ENCODE measurements at regions not wholly inside any gene's neighbourhood (a gene's known extent, or its start where the extent isn't known, plus 50 kb on each side); places are given as distances from the start of the nearest gene placed in this dataset.
A peak's percentile ranks its signal among the peaks of the same experiment; 100 is the strongest.

DNA sequence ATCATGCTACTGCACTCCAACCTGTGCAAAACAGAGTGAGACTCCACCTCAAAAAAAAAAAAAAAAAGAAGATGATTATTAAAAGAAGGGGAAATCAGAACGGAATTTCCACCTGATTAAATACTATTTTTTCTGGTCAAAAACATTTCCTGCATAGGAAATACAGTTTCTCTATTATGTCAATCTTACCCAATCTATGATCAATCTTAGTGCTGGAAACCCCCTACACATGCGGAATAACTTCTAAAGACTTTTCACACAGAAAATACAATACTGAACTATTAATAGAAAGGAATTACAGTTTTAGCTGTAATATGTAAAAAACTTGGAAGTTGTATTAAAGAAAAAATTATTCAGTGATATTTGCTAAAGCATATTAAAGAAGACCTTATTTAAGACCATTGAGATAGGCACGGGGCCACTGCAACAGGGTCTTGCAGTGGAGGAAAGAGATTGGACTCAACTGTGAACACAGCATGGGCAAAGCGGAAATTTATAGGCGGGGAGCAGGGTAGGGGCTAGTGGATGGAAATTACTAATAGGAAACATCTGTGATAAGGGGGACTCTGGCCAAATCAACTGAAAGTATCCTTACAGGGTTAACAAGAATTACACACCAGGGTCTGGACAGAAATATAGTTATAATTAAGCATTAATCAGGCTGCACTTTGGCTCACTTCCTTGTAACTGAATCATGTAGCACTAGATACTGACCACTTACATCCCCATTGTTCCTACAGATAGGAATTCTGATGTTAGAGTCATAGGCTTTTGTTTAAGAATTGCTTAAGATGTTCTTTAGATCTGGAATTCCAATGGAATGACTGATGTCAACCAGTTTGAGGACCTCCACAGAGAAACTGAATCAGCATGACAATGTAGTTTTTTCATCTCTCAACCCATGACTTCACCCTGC lies 411.5 kb upstream of the DDI1 start:
- DNase-seq (ENCODE audit: low read depth), result peak; percentile 94

- no peak for DNase-seq (ENCODE audit: low read depth)
These were observed 410.8 kb upstream of the DDI1 start for GRCh38 chr11:103625624-103625965.

DNA sequence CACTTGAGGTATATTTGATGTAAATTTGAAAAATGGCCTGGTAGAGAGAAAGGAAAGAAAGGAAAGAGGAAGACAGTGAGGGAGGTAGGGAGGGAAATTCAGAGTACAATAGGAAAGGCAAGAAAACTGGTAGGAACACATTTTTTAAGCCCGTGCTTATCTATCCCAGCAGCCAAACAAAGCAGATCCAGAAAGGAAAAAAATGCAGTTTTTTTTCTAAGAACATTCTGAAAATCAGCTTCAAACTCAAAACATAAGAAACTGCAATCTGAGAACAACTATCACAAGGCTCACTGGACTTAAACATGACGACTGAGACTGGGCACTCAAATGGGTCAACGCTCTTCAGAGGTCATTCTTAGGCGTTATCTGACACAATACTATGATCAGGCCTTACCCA lies 408.3 kb upstream of the DDI1 start:
- no peak for DNase-seq (ENCODE audit: low read depth)

DNA sequence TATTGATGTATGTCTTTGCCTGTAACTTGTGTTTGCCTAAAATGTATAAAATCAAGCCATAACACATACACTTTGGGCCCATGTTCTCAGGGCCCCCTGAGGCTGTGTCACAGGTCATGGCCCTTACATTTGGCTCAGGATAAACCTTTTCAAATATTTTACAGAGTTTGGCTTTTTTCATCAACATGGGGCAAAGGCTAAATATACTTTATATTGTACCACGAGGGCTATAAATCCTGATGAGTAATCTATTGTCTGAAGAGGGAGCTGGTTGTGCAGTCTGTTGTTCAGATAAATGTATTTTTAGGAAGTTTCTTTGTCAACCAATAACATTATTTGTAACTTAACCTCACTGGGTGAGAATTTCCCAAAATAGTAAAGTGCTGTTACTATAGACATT lies 404.6 kb upstream of the DDI1 start:
- DNase-seq (ENCODE audit: low read depth), result no peak

GRCh38 chr11:103633068-103633788 lies 403.2 kb upstream of the DDI1 start:
- DNase-seq (ENCODE audit: low read depth), result peak; percentile 96

GRCh38 chr11:103633819-103634590 lies 402.4 kb upstream of the DDI1 start:
- DNase-seq (ENCODE audit: low read depth), result no peak

DNA sequence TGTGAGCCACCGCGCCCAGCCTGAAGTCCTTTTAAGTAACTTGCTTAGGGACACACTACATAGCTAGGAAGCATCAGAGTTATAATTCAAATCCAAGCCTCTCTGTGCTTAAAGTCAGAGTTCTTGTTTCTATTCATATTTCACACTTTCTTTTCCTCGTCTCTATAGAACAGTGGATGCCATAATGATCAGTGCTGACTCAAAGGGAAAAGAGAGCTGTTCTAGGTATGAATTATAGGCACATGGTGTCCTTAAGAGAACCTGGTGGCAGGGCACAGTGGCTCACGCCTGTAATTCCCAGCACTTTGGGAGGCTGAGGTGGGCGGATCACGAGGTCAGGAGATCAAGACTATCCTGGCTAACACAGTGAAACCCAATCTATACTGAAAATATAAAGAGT lies 400.2 kb upstream of the DDI1 start:
- no peak for DNase-seq (ENCODE audit: low read depth)

DNA sequence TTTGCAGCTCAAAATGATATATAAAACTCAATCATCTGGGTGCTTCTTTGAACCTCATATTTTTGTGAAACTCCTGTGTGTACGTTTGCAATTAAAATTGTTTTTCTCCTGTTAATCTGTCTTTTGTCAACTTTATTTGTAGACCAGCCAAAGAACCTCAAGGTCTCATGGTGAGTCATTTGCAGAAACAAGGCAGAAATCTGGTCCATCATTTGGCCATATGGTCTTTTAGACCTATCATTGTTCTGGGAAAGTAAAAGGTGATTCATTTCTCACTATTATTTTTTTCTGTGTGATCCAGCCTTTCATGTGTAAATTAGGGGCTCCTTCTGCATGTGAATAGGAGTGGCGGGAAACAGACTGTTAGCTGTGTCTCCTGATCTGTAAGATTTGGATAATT lies 399.1 kb upstream of the DDI1 start:
- peak; percentile 70 for DNase-seq (ENCODE audit: low read depth)

- DNase-seq (ENCODE audit: low read depth), result no peak
These were observed 398.6 kb upstream of the DDI1 start for GRCh38 chr11:103637831-103638230.

DNA sequence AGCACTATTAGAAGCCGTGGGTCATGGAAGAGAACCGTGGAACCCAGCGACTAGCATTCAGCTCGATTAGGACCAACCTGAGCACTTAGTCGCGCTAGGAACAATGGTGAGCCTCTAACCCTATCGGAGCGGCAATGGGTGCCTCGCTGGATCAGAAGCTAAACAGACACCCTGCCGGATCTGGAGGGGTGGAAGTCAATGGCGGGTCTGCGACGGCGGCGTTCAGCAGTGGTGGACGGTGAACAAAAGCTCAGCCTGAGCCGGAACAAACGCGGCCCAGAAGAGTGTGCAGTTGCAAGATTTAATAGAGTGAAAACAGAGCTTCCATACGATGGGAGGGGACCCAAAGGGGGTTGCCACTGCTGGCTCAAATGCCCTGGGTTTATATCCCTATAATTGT lies 391.8 kb upstream of the DDI1 start:
- no peak for DNase-seq (ENCODE audit: low read depth)

GRCh38 chr11:103648054-103648453 lies 388.4 kb upstream of the DDI1 start:
- DNase-seq (ENCODE audit: low read depth), result no peak

- DNase-seq (ENCODE audit: low read depth), result peak; percentile 78
These were observed 387.6 kb upstream of the DDI1 start for GRCh38 chr11:103648670-103649400.

DNA sequence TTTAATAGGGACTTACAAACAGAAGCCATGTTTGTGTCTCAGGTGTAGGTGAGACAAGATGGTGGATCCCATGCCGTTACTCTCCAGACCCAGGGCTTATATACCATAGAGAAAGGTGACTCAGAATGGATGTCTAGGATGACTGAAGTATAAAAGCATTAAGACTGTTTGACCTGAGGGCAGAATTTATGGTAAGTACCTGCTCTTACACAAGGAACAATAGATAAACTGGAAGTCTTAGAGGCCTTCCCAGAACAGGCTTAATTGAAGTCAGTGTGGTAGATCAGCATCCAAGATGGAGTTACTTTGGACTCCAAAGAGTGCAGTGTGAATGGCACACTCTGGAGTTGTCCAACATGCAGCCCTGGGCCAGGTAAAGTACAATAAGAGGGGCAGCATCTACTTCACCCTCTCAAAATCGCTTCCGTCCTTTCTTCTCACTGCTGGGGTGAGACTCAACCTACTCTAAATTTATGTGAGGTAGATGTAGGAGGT lies 387.0 kb upstream of the DDI1 start:
- no peak for DNase-seq (ENCODE audit: low read depth)

DNA sequence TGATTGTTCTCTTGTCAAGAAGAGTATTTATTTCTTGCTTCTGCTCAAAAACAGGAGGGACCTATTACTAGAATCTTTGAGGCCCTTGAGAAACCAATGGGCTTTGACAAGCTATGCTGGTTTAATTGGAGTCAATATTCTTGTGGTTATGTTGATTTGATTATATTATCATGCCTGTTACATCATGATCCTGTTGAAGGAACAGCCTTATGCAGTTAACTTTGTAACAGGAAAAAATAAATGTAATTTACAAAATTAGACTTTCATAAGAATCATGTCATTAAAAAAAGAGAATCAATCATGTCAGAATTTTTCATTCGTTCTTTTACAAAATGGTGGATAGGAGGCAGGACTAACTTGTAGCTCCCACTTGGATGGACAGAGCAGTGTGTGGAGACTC lies 386.1 kb upstream of the DDI1 start:
- DNase-seq (ENCODE audit: low read depth), result no peak

DNA sequence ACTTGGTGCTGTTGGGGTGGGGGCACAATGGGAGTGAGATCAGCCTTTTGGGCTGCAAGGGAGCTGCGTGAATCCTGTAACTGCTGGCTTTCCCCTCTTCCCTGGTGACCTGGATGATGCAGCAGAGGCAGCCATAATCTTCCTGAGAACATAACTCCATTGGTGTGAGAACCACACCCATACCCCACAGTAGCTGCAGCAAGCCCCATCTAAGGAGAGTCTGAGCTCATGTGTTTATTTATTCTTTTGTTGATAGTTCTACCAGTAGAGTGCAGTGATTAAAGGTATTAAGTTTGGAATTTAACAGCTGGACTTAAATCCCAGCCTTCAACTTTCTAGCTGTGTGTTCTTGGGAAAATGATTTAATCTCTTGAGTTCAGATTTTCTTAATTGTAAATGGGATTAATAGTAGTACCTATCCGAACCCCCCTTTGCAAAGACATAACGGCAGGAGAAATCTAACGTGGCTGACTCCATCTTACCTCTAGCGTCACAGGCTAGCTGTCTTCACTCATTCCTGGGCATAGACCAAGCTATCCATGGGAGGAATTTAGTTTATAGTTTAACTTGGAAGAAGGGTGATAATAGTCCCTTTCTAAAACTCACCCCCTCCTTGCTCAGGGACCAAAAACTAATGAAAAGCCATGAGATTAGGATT lies 385.0 kb upstream of the DDI1 start:
- DNase-seq (ENCODE audit: low read depth), result no peak

DNA sequence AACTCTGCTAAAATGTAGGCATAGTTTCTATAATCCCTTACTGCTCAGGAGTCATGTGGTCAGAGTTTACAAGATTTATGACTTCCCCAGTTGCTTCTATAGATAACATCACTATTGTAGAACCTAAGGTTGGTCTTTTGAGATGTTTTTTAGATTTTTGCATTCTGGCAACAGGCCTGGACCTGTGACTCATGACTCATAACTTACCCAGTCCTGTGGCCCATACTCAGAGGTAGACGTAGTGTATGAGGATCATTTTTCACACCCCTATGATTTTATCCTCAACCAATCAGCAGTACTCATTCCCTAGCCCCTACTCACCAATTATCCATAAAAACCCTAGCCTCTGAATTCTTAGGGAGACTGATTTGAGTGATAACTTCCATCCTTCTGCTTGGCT lies 384.4 kb upstream of the DDI1 start:
- DNase-seq (ENCODE audit: low read depth), result peak; percentile 76

GRCh38 chr11:103656382-103656781 lies 380.1 kb upstream of the DDI1 start:
- no peak for DNase-seq (ENCODE audit: low read depth)

- DNase-seq (ENCODE audit: low read depth), result peak; percentile 60
These were observed 377.2 kb upstream of the DDI1 start for GRCh38 chr11:103659206-103659618.

DNA sequence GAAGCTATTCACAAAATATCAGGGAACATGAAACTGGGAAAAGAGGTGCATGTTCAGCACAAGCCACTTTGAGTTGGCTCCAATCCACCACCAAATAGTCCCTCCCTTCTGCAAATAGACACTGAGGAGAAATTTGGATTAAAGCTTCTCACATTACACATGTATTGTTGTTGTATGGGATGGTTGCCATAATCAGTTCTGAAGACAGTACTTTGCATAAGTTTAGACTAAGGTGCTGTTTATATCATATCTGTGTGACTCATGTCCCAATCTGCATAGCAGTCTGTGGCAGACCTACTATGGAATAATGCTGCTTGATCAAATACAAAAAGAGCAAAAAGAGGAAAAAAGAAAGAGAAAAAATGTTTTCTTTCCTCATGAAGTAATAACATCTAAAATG lies 376.7 kb upstream of the DDI1 start:
- DNase-seq (ENCODE audit: low read depth), result no peak

GRCh38 chr11:103661185-103661584 lies 375.3 kb upstream of the DDI1 start:
- DNase-seq (ENCODE audit: low read depth), result no peak

GRCh38 chr11:103661991-103662390 lies 374.4 kb upstream of the DDI1 start:
- DNase-seq (ENCODE audit: low read depth), result no peak

Measured in amniotic epithelial cell (primary cell).